Lower leg skin (tissue), 3 donors: ENCODE measurements at regions not wholly inside any gene's neighbourhood (a gene's known extent, or its start where the extent isn't known, plus 50 kb on each side); places are given as distances from the start of the nearest gene placed in this dataset.

Experiments used
- CTCF ChIP-seq, 3 donors: fragments of 450-650 bp; IDR thresholded peaks; one replicate each; pipeline ENCODE4 v1.5.1; 2016; ENCODE audit warnings: antibody characterized with exemption in 3 of 3, mild to moderate bottlenecking in 3 of 3, moderate library complexity in 2 of 3
- POLR2A ChIP-seq, 2 donors: fragments of 450-650 bp; IDR thresholded peaks; one replicate each; pipeline ENCODE4 v1.6.1; 2016 to 2017; ENCODE audit warnings: antibody characterized with exemption in 2 of 2, mild to moderate bottlenecking in 1 of 2, moderate library complexity in 1 of 2

DNA sequence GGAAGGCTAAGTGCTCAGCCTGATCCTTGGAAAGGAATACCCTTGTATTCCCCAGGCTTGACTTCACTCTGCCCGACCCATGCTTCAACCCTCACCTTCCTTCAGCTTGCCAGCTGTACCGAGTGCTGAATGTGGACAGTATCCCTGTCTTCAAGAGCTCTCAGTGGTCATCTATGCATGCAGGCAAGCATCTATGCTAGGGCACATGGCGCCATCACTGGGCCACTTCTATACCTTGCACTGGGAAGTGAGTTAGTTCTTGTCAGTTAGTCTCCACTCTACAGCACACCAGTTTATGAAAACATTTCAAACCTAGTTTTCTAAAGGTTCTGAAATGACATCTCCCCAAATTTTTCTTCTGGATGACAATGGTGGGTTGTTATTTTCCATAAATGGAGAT, 82.0 kb upstream of the MYRIP start:
- TF ChIP-seq CTCF (IDR thresholded peaks at IDR 0.05) (no peak), POLR2A (IDR thresholded peaks at IDR 0.05) (no peak)
